ENCODE measurements at regions not wholly inside any gene's neighbourhood (a gene's known extent, or its start where the extent isn't known, plus 50 kb on each side); places are given as distances from the start of the nearest gene placed in this dataset.

GRCh38 chr18:54740136-54740846, 88.0 kb upstream of the RAB27B start:
- intact Hi-C loops (cut with DNase I): no loop called here
- Histone ChIP-seq H3K27me3 (no peaks in the 10 kb centered on the region), H3K9me3 (no peaks in the 10 kb centered on the region), H3K36me3 (no peaks in the 10 kb centered on the region), H3K4me1 (ENCODE audit: insufficient read depth) (peaks cover 2% of the 10 kb centered on the region), H3K27ac (no peak overlapping the region), H3K4me3 (no peak overlapping the region)
- TF ChIP-seq POLR2A (IDR thresholded peaks at IDR 0.05): no peak
- 72 to 83% (median 78%) methylated on average over 3 of the region's 3 CpGs for whole genome bisulfite sequencing, 3 donors
- DNase-seq: no peak

- Histone ChIP-seq H3K4me1 (ENCODE audit: insufficient read depth) (peaks cover 2% of the 10 kb centered on the region), H3K27ac (no peak overlapping the region), H3K4me3 (no peak overlapping the region), H3K9me3 (no peaks in the 10 kb centered on the region), H3K36me3 (no peaks in the 10 kb centered on the region), H3K27me3 (no peaks in the 10 kb centered on the region)
- no peak for DNase-seq
- intact Hi-C loops (cut with DNase I): no loop called here
- WGBS, 3 donors: 8 to 21% (median 11%) methylated on average over 4 of the region's 4 CpGs
- no peak for TF ChIP-seq EP300 (IDR thresholded peaks at IDR 0.05)
- TF ChIP-seq POLR2A (IDR thresholded peaks at IDR 0.05): no peak
- no peak for TF ChIP-seq CTCF (IDR thresholded peaks at IDR 0.05)
Observed at GRCh38 chr18:54742120-54742519, 86.2 kb upstream of the RAB27B start.

GRCh38 chr18:54742659-54743604, 85.3 kb upstream of the RAB27B start:
- H3K4me1 ChIP-seq (ENCODE audit: insufficient read depth): peaks cover 2% of the 10 kb centered on the region
- H3K27ac ChIP-seq: no peak overlapping the region
- H3K4me3 ChIP-seq: no peak overlapping the region
- intact Hi-C loops (cut with DNase I): no loop called here
- no peaks in the 10 kb centered on the region for H3K9me3 ChIP-seq
- TF ChIP-seq POLR2A (IDR thresholded peaks at IDR 0.05): no peak
- no peak for TF ChIP-seq EP300 (IDR thresholded peaks at IDR 0.05)
- no peak for TF ChIP-seq CTCF (IDR thresholded peaks at IDR 0.05)
- H3K27me3 ChIP-seq: no peaks in the 10 kb centered on the region
- H3K36me3 ChIP-seq: no peaks in the 10 kb centered on the region
- peak; percentile 63 to 72 (median 67) for DNase-seq
- WGBS, 3 donors: 46 to 58% (median 51%) methylated on average over 2 of the region's 2 CpGs

- no peak overlapping the region for H3K4me3 ChIP-seq
- 86 to 87% (median 87%) methylated on average over 4 of the region's 4 CpGs for whole genome bisulfite sequencing, 3 donors
- no peak for DNase-seq
- peaks cover 2% of the 10 kb centered on the region for H3K4me1 ChIP-seq (ENCODE audit: insufficient read depth)
- H3K9me3 ChIP-seq: no peaks in the 10 kb centered on the region
- TF ChIP-seq CTCF (IDR thresholded peaks at IDR 0.05) (no peak), EP300 (IDR thresholded peaks at IDR 0.05) (no peak), POLR2A (IDR thresholded peaks at IDR 0.05) (no peak)
- no peaks in the 10 kb centered on the region for H3K36me3 ChIP-seq
- H3K27ac ChIP-seq: no peak overlapping the region
- no peaks in the 10 kb centered on the region for H3K27me3 ChIP-seq
- intact Hi-C loops (cut with DNase I): no loop called here
Observed at GRCh38 chr18:54743605-54743995, 84.7 kb upstream of the RAB27B start.

Data from ovary (tissue), 7 donors.